ENCODE measurements at regions not wholly inside any gene's neighbourhood (a gene's known extent, or its start where the extent isn't known, plus 50 kb on each side); places are given as distances from the start of the nearest gene placed in this dataset.
A peak's percentile ranks its signal among the peaks of the same experiment; 100 is the strongest.

DNA sequence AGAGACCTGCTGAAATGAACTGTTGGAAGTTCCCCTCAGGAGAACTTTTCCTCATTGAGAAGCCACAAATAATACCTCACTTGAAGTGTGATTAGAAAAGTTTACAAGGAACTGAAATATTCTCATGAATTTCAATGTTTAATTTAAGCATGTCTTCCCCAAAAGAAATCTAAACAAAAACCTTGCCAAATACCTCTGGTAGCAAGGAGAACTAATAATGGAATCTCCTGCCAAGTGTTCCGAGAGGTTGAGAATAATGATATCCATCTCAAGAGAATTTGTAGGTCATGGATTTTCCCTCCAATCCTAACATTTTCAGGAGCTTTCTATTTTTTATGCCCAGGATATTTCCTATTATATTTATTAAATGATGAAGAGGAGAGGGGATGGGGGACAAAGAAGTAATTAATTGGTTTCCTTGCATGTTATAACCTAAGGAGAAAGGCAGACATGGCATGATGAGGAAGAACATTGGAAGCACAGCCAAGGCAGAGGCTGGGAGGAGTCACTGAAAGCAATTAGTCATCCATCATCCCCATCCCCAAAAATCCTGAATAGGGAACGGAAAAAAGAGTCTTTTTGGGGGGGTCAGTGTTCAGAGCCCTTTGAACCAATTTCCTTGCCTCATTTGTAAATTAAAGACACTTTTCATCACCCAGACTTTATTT is 93.6 kb upstream of the IL6 start:
- TF ChIP-seq, protein P1, sequence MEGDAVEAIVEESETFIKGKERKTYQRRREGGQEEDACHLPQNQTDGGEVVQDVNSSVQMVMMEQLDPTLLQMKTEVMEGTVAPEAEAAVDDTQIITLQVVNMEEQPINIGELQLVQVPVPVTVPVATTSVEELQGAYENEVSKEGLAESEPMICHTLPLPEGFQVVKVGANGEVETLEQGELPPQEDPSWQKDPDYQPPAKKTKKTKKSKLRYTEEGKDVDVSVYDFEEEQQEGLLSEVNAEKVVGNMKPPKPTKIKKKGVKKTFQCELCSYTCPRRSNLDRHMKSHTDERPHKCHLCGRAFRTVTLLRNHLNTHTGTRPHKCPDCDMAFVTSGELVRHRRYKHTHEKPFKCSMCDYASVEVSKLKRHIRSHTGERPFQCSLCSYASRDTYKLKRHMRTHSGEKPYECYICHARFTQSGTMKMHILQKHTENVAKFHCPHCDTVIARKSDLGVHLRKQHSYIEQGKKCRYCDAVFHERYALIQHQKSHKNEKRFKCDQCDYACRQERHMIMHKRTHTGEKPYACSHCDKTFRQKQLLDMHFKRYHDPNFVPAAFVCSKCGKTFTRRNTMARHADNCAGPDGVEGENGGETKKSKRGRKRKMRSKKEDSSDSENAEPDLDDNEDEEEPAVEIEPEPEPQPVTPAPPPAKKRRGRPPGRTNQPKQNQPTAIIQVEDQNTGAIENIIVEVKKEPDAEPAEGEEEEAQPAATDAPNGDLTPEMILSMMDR (IDR thresholded peaks at IDR 0.05; ENCODE audit: borderline replicate concordance): no peak
- H3K4me1 ChIP-seq: peaks cover 30% of the 10 kb centered on the region
- intact Hi-C loops (cut with micrococcal nuclease): no loop called here
- H3K27me3 ChIP-seq (ENCODE audit: low read depth): no peaks in the 10 kb centered on the region
- no peak for DNase-seq
- no peaks in the 10 kb centered on the region for H3K36me3 ChIP-seq
- H3K9me3 ChIP-seq (replicated peaks): no peaks in the 10 kb centered on the region
- H3K27ac ChIP-seq (replicated peaks): peak overlapping the region; percentile 9
- no peak overlapping the region for H3K4me3 ChIP-seq

GRCh38 chr7:22632674-22633073 is 94.3 kb upstream of the IL6 start:
- H3K27me3 ChIP-seq (ENCODE audit: low read depth): no peaks in the 10 kb centered on the region
- TF ChIP-seq, protein P1 (IDR thresholded peaks at IDR 0.05; ENCODE audit: borderline replicate concordance): no peak
- no peak overlapping the region for H3K4me3 ChIP-seq
- no peaks in the 10 kb centered on the region for H3K9me3 ChIP-seq (replicated peaks)
- DNase-seq: no peak
- no peaks in the 10 kb centered on the region for H3K36me3 ChIP-seq
- H3K27ac ChIP-seq (replicated peaks): no peak overlapping the region
- intact Hi-C loops (cut with micrococcal nuclease): no loop called here
- peaks cover 30% of the 10 kb centered on the region for H3K4me1 ChIP-seq

DNA sequence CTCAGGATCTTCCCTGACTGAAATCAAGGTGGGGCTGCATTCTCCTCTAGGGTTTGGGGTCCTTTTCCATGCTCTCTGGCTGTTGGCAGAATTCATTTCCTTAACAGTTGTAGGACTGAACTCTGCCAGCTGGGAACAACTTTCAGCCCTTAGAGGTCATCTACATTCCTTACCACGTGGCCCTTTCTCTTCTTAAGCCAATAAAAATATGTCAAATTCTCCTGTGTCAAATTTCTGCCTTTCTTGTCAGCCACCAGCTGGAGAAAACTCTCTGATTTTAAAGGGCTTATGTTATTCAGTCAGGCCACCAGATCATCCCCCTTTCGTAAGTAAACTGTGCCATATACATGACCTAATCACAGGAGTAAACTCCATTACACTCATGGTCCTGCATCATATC is 95.3 kb upstream of the IL6 start:
- H3K36me3 ChIP-seq: no peaks in the 10 kb centered on the region
- no peaks in the 10 kb centered on the region for H3K9me3 ChIP-seq (replicated peaks)
- H3K27ac ChIP-seq (replicated peaks): no peak overlapping the region
- H3K27me3 ChIP-seq (ENCODE audit: low read depth): no peaks in the 10 kb centered on the region
- intact Hi-C loops (cut with micrococcal nuclease): no loop called here
- no peak overlapping the region for H3K4me3 ChIP-seq
- TF ChIP-seq, protein P1 (IDR thresholded peaks at IDR 0.05; ENCODE audit: borderline replicate concordance): no peak
- DNase-seq: no peak
- peaks cover 30% of the 10 kb centered on the region for H3K4me1 ChIP-seq

- Histone ChIP-seq H3K4me1 (peaks cover 26% of the 10 kb centered on the region), H3K9me3 (replicated peaks) (no peaks in the 10 kb centered on the region), H3K36me3 (no peaks in the 10 kb centered on the region), H3K27me3 (ENCODE audit: low read depth) (no peaks in the 10 kb centered on the region), H3K27ac (replicated peaks) (no peak overlapping the region), H3K4me3 (no peak overlapping the region)
- TF ChIP-seq, protein P1 (IDR thresholded peaks at IDR 0.05; ENCODE audit: borderline replicate concordance): no peak
- intact Hi-C loops (cut with micrococcal nuclease): no loop called here
- no peak for DNase-seq
Measured at GRCh38 chr7:22630069-22630468, 96.9 kb upstream of the IL6 start.

GRCh38 chr7:22629056-22629455 is 97.9 kb upstream of the IL6 start:
- no peak for DNase-seq
- Histone ChIP-seq H3K9me3 (replicated peaks) (no peaks in the 10 kb centered on the region), H3K36me3 (no peaks in the 10 kb centered on the region), H3K27me3 (ENCODE audit: low read depth) (no peaks in the 10 kb centered on the region), H3K27ac (replicated peaks) (no peak overlapping the region), H3K4me3 (no peak overlapping the region), H3K4me1 (peaks cover 26% of the 10 kb centered on the region)
- intact Hi-C loops (cut with micrococcal nuclease): no loop called here
- TF ChIP-seq, protein P1 (IDR thresholded peaks at IDR 0.05; ENCODE audit: borderline replicate concordance): no peak

All from left ventricle myocardium inferior (tissue), 1 donor.